Mammary epithelial cell (primary cell): ENCODE measurements at regions not wholly inside any gene's neighbourhood (a gene's known extent, or its start where the extent isn't known, plus 50 kb on each side); places are given as distances from the start of the nearest gene placed in this dataset.

ENCODE experiments used
- CTCF ChIP-seq, 2 donors: IDR thresholded peaks in 1 of 2; conservative IDR thresholded peaks in 1 of 2; 2 replicates each; pipeline ENCODE4 v1.5.1; 2011 to 2012; ENCODE audit warnings: inconsistent platforms in 2 of 2, low read length in 2 of 2, mild to moderate bottlenecking in 2 of 2, control low read depth in 1 of 2, low read depth in 1 of 2; ENCODE audit not compliant: insufficient read depth in 1 of 2; ENCODE audit errors: extremely low read depth in 1 of 2
- EZH2 ChIP-seq: IDR thresholded peaks from 2 replicates; pipeline ENCODE4 v1.6.1; 2012; ENCODE audit warnings: low read length, inconsistent platforms, borderline replicate concordance

- TF ChIP-seq CTCF (conservative IDR thresholded peaks at IDR 0.05 in 1 of 2, IDR thresholded peaks at IDR 0.05 in 1 of 2; ENCODE audit: extremely low read depth in 1 of 2, insufficient read depth in 1 of 2, low read depth in 1 of 2, low read length in 2 of 2) = no peak
- no peak for TF ChIP-seq EZH2
These were observed 204.7 kb upstream of the TNRC6C start for GRCh38 chr17:77753691-77754245.
